WERI-Rb-1 (cell line): ENCODE measurements at regions not wholly inside any gene's neighbourhood (a gene's known extent, or its start where the extent isn't known, plus 50 kb on each side); places are given as distances from the start of the nearest gene placed in this dataset.

Experiments used
- DNase-seq: peaks from one replicate; pipeline ENCODE4 v3.0.0-alpha.2; 2020
- H3K27ac ChIP-seq: fragments of 250-450 bp; sonication (Bioruptor Pico); 2 replicates; pipeline ENCODE4 v1.5.1; 2020; ENCODE audit warnings: mild to moderate bottlenecking, moderate library complexity
- H3K27me3 ChIP-seq: fragments of 250-450 bp; sonication (Bioruptor Pico); 2 replicates; pipeline ENCODE4 v1.5.1; 2021; ENCODE audit warnings: mild to moderate bottlenecking, low read depth, moderate library complexity; ENCODE audit not compliant: insufficient read depth, severe bottlenecking
- H3K36me3 ChIP-seq: fragments of 250-450 bp; sonication (Bioruptor Pico); 2 replicates; pipeline ENCODE4 v1.5.1; 2020; ENCODE audit warnings: mild to moderate bottlenecking, moderate library complexity
- H3K4me3 ChIP-seq: 2 replicates; pipeline ENCODE4 v1.5.1; 2011; ENCODE audit warnings: low read depth, mild to moderate bottlenecking, control low read depth, low read length
- H3K9me3 ChIP-seq: fragments of 250-450 bp; sonication (Bioruptor Pico); 2 replicates; pipeline ENCODE4 v1.5.1; 2021; ENCODE audit warnings: mild to moderate bottlenecking, moderate library complexity; ENCODE audit not compliant: severe bottlenecking
- CTCF ChIP-seq: IDR thresholded peaks from 2 replicates; pipeline ENCODE4 v1.5.1; 2011; ENCODE audit warnings: low read depth, mild to moderate bottlenecking, control low read depth, inconsistent platforms, low read length

DNA sequence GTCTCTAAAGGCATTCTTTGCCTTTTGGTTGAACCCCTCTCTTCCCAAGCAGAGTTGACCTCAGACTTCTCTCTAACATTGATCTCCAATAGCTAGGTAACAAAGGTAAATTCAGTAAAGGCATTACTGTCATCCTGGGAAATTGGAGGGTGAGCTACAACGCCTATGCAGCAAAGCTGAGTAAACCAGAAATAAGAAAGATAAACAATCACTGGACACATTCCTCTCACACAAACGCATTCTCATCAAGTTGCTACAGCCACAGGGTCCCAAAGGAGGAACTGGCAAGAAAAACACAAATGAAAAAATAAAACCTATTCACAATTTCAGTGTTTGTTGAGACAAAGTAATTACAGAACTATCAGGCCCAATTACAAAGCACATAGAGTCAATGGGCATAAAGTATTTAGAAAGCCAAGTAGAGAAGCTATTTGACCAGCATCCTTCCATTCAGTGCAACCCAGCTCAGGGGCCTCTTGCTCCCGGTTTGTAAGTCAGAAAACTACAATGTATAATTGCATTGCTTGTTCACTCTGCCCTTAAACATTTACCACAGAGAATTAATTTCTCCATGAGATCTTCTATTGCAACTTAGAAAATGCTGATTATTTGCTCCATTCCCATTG lies 967.7 kb downstream of the PCDH7 start:
- Histone ChIP-seq H3K36me3 (no peaks in the 10 kb centered on the region), H3K27me3 (no peaks in the 10 kb centered on the region), H3K9me3 (no peaks in the 10 kb centered on the region), H3K4me3 (no peak overlapping the region), H3K27ac (no peak overlapping the region)
- DNase-seq, result no peak
- TF ChIP-seq CTCF, result no peak

GRCh38 chr4:31692399-31692940 lies 972.3 kb downstream of the PCDH7 start:
- H3K27ac ChIP-seq, result no peak overlapping the region
- H3K9me3 ChIP-seq, result no peaks in the 10 kb centered on the region
- H3K4me3 ChIP-seq, result no peak overlapping the region
- no peaks in the 10 kb centered on the region for H3K27me3 ChIP-seq
- TF ChIP-seq CTCF, result no peak
- DNase-seq, result no peak
- H3K36me3 ChIP-seq, result no peaks in the 10 kb centered on the region

DNA sequence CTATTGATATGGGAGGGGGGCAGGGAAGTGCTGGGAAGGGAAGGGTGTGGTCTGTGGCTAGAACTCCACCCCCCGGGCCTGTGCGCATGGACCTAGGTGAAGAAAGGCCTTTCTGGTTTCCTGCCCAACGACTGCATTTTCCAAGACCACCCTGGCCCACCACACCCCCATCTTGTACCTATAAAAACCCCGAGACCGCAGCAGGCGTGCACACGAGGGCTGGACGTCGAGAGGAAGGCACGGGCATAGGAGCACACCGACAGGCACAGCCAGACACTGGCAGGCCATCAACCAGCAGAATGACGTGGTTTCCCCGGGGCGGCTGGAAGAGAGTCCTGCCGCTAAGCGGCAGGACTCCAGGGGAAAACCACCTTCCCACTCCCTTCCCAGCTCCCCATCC lies 981.1 kb downstream of the PCDH7 start:
- no peaks in the 10 kb centered on the region for H3K27me3 ChIP-seq
- no peak overlapping the region for H3K4me3 ChIP-seq
- no peak for TF ChIP-seq CTCF
- H3K9me3 ChIP-seq, result peaks cover 8% of the 10 kb centered on the region
- no peak for DNase-seq
- no peak overlapping the region for H3K27ac ChIP-seq
- no peaks in the 10 kb centered on the region for H3K36me3 ChIP-seq

GRCh38 chr4:31702326-31702725 lies 982.2 kb downstream of the PCDH7 start:
- Histone ChIP-seq H3K4me3 (no peak overlapping the region), H3K27ac (no peak overlapping the region), H3K9me3 (peaks cover 8% of the 10 kb centered on the region), H3K36me3 (no peaks in the 10 kb centered on the region), H3K27me3 (no peaks in the 10 kb centered on the region)
- no peak for TF ChIP-seq CTCF
- DNase-seq, result no peak

DNA sequence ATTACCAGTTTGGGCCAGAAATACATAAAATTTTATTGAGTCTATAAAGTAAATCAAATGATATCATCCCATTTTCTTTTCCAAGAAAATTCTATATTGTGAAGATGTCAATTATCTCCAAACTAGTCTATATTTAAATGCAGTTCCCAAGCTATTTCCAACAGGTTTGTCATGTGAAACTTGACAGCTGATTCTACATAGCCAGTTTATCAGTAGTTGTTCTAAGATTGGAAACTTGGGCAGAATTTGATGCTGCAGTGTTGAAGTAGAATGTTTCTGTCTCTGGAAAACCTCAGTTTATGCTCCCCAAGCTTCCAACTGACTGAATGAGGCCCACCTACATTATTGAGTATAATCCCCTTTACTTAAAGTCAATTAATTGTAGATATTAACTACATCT lies 994.1 kb downstream of the PCDH7 start:
- H3K4me3 ChIP-seq, result no peak overlapping the region
- no peaks in the 10 kb centered on the region for H3K36me3 ChIP-seq
- H3K9me3 ChIP-seq, result no peaks in the 10 kb centered on the region
- TF ChIP-seq CTCF, result no peak
- H3K27ac ChIP-seq, result no peak overlapping the region
- no peaks in the 10 kb centered on the region for H3K27me3 ChIP-seq
- DNase-seq, result no peak

GRCh38 chr4:31715302-31715701 lies 995.1 kb downstream of the PCDH7 start:
- Histone ChIP-seq H3K27ac (no peak overlapping the region), H3K36me3 (no peaks in the 10 kb centered on the region), H3K4me3 (no peak overlapping the region), H3K27me3 (no peaks in the 10 kb centered on the region), H3K9me3 (no peaks in the 10 kb centered on the region)
- TF ChIP-seq CTCF, result no peak
- DNase-seq, result no peak
